ENCODE measurements at regions not wholly inside any gene's neighbourhood (a gene's known extent, or its start where the extent isn't known, plus 50 kb on each side); places are given as distances from the start of the nearest gene placed in this dataset.

DNA sequence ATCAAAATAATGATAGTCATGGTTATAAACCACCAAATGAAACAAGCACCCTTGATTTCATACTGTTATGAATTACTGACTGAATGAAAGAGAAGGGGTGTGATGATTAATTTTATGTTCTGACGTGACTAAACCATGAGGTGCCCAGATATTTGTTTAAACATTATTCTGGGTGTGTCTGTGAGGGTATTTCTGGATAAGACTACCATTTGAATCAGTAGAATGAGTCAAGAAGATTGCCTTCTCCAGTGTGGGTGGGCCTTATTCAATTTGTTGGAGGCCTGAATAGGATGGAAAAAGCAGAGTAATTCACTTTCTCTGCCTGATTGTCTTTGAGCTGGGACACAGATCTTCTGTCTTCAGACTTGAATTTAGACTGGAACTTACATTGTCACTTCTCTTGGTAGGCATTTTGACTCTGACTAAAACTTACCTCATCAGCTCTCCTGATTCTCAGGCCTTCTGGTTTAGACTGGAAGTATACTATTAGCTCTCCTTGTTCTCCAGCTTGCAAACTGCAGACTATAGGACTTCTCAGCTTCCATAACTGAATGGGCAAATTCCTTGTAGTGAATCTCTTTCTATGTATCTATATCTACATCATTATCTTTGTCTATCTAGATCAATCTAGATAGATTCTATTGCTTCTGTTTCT is 321.9 kb upstream of the TARS1 start:
- TF ChIP-seq, protein P1, sequence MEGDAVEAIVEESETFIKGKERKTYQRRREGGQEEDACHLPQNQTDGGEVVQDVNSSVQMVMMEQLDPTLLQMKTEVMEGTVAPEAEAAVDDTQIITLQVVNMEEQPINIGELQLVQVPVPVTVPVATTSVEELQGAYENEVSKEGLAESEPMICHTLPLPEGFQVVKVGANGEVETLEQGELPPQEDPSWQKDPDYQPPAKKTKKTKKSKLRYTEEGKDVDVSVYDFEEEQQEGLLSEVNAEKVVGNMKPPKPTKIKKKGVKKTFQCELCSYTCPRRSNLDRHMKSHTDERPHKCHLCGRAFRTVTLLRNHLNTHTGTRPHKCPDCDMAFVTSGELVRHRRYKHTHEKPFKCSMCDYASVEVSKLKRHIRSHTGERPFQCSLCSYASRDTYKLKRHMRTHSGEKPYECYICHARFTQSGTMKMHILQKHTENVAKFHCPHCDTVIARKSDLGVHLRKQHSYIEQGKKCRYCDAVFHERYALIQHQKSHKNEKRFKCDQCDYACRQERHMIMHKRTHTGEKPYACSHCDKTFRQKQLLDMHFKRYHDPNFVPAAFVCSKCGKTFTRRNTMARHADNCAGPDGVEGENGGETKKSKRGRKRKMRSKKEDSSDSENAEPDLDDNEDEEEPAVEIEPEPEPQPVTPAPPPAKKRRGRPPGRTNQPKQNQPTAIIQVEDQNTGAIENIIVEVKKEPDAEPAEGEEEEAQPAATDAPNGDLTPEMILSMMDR (IDR thresholded peaks at IDR 0.05) = no peak
- TF ChIP-seq POLR2AphosphoS5 (IDR thresholded peaks at IDR 0.05; ENCODE audit: insufficient read depth in 1 of 2, low read depth in 1 of 2) = no peak
- no peak for TF ChIP-seq POLR2A (IDR thresholded peaks at IDR 0.05)

All from vagina (tissue), 2 donors.